HUDEP-2 (cell line): ENCODE measurements at regions not wholly inside any gene's neighbourhood (a gene's known extent, or its start where the extent isn't known, plus 50 kb on each side); places are given as distances from the start of the nearest gene placed in this dataset.
"Not testable (repeated sequence)": the region's sequence is repeated elsewhere in the genome, so short reads cannot be mapped to it uniquely, and the experiment has no call there.

Experiments used
- DNase-seq, 76 experiments: peaks; one replicate each; lab custom pipeline; 2025; ENCODE audit not compliant: unreplicated experiment in 76 of 76; lab: John Stamatoyannopoulos, UW

GRCh38 chr11:130526846-130527245 lies 78.4 kb downstream of the ADAMTS15 start:
- DNase-seq: no peak

- no peak for DNase-seq
Measured at GRCh38 chr11:130527636-130528297, 79.3 kb downstream of the ADAMTS15 start.

- no peak for DNase-seq
Measured at GRCh38 chr11:130528298-130529261, 80.1 kb downstream of the ADAMTS15 start.

GRCh38 chr11:130529366-130529765 lies 80.9 kb downstream of the ADAMTS15 start:
- DNase-seq: no peak

GRCh38 chr11:130531061-130531460 lies 82.6 kb downstream of the ADAMTS15 start:
- no peak for DNase-seq

GRCh38 chr11:130533113-130533798 lies 84.8 kb downstream of the ADAMTS15 start:
- DNase-seq: no peak

GRCh38 chr11:130533871-130534270 lies 85.4 kb downstream of the ADAMTS15 start:
- DNase-seq: no peak

GRCh38 chr11:130534551-130534950 lies 86.1 kb downstream of the ADAMTS15 start:
- no peak for DNase-seq

- DNase-seq: no peak
Measured at GRCh38 chr11:130535520-130535919, 87.1 kb downstream of the ADAMTS15 start.

GRCh38 chr11:130536106-130537040 lies 87.9 kb downstream of the ADAMTS15 start:
- DNase-seq: no peak

- DNase-seq: not testable (repeated sequence)
Measured at GRCh38 chr11:130539680-130540079, 91.2 kb downstream of the ADAMTS15 start.

GRCh38 chr11:130544266-130544665 lies 95.8 kb downstream of the ADAMTS15 start:
- no peak for DNase-seq

- DNase-seq: no peak
Measured at GRCh38 chr11:130545449-130546072, 97.1 kb downstream of the ADAMTS15 start.

- no peak for DNase-seq
Measured at GRCh38 chr11:130546438-130546837, 98.0 kb downstream of the ADAMTS15 start.

GRCh38 chr11:130546901-130547694 lies 98.7 kb downstream of the ADAMTS15 start:
- no peak for DNase-seq

- DNase-seq: no peak
Measured at GRCh38 chr11:130547761-130548490, 99.5 kb downstream of the ADAMTS15 start.

- DNase-seq: no peak
Measured at GRCh38 chr11:130548491-130548833, 100.0 kb downstream of the ADAMTS15 start.

GRCh38 chr11:130549393-130549999 lies 101.1 kb downstream of the ADAMTS15 start:
- DNase-seq: no peak
